ENCODE measurements at regions not wholly inside any gene's neighbourhood (a gene's known extent, or its start where the extent isn't known, plus 50 kb on each side); places are given as distances from the start of the nearest gene placed in this dataset.
A peak's percentile ranks its signal among the peaks of the same experiment; 100 is the strongest.
"Not testable (repeated sequence)": the region's sequence is repeated elsewhere in the genome, so short reads cannot be mapped to it uniquely, and the experiment has no call there.

DNA sequence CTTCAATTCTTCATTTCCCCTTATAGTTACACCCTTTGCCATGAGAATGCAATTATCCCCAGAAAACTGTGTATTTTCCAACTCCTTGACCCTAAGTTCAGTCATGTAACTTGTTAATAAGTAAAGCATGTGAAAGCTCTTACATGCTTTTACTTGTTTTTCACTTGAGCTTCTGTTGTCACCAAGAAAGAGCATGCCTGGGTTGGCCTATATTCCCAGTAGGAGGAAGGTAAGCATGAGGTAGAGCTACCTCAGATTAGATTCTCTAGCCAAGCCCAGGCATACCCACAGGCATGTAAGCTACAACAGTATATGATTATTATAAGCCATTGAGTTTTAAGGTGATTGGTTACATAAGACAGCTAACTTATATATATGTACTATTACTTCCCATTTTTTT, 101.7 kb upstream of the SMLR1 start:
- no peak for DNase-seq

- DNase-seq = not testable (repeated sequence)
Measured at GRCh38 chr6:130728064-130728463, 99.1 kb upstream of the SMLR1 start.

- no peak for DNase-seq
Measured at GRCh38 chr6:130730600-130730999, 96.6 kb upstream of the SMLR1 start.

GRCh38 chr6:130734161-130734560, 93.0 kb upstream of the SMLR1 start:
- DNase-seq = no peak

DNA sequence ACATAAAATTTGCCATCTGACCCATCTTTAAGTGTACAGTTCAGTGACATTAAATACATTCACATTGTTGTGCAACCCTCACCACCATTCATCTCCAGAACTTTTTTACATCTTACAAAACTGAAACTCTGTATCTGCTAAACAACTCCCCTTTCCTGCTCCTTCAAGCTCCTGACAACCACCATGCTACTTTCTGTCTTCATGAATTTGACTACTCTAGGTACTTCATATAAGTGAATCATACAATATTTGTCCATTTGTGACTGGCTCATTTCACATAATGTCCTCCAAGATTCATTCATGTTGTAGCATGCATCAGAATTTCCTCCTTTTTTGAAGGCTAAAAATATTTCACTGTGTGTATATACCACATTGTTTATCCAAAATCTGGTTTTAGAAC, 86.9 kb upstream of the SMLR1 start:
- DNase-seq = no peak

GRCh38 chr6:130742131-130742681, 85.0 kb upstream of the SMLR1 start:
- no peak for DNase-seq

GRCh38 chr6:130743175-130743574, 84.0 kb upstream of the SMLR1 start:
- DNase-seq = no peak

DNA sequence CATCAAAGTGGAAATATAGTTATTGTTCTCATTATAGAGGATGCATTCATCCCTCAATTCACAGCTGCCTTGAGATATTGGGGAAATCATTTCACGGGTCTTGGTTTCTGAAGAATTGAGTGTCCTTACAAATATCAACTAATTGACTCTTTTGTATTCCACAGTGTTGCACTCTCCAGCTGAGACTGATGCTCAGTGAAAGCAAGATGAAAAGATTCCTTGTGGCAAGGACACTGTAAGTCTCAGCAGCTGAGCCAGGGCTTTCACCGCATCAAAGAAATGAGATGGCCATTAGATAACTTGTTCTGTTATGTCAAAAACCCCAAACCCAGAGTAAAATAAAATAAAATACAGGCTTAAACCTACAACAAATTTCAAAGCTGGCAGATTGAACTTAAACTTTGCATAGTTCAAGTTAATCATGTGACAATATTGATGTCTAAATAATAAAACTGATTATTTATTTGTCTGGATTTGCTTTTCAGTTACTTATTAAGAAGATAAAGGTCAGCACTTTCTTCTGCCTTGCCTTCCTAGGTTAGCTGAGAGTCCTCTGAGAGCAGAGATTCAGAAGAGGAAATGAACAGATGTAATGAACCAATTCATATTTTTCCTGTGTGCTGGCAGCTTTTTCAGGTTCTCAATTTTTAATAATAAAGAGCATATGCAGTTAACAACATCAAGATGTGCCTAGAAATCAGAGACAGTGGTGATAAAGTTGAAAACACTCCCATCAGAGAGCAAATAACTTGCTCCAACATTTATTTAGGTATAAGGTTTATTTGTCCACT, 82.4 kb upstream of the SMLR1 start:
- no peak for DNase-seq

GRCh38 chr6:130748041-130748440, 79.2 kb upstream of the SMLR1 start:
- DNase-seq = no peak

DNA sequence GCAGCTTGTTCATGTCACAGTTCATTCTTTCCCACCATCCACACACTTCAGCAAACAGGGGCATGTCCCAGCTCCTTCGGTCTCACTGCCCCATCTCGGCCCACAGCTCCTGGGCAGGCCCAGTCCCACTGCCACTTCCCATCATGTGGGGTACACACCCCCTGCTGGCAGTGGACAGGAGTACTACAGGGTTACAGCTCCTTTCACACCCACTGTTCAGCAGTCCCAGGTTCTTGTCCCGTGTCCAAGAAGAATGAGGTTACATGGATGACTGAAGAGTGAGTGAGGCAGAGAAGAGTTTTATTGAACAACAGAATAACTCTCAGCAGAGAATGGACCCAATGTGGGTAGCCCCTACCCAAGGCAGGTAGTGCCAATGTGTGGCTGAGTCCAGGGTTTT, 77.8 kb upstream of the SMLR1 start:
- DNase-seq = no peak

GRCh38 chr6:130752267-130752666, 74.9 kb upstream of the SMLR1 start:
- no peak for DNase-seq

- DNase-seq = no peak
Measured at GRCh38 chr6:130754786-130755367, 72.3 kb upstream of the SMLR1 start.

DNA sequence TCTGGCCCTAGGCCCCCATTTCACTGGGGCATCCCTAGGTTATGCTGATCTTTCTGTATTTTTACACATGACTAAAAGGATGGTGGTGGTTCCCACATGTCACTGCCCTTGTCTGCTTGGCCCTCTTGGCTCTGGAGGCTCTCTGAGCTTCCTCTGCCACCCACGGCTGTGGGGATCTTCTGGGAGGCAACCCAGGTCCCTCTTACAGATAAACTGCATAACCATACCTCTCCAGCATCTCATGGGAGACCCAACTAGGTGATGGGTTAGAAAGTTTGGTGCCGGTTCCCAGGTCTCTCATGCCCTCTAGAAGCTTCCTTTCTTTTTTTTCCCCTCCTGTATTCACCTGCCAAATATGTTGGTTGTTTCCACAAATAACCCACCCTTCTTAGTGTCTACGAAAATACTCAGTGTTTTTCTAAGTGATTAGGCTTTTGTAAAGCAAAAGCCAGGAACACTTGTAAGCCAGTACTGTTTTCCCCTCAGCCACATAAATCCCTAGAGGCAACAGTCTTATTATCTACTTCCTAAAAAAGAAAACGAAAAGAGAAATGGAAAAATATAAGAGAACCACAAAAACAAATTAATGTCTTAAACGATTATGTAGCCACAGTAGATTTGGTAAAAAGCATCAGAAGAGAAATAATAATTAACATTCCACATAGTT, 71.7 kb upstream of the SMLR1 start:
- no peak for DNase-seq

DNA sequence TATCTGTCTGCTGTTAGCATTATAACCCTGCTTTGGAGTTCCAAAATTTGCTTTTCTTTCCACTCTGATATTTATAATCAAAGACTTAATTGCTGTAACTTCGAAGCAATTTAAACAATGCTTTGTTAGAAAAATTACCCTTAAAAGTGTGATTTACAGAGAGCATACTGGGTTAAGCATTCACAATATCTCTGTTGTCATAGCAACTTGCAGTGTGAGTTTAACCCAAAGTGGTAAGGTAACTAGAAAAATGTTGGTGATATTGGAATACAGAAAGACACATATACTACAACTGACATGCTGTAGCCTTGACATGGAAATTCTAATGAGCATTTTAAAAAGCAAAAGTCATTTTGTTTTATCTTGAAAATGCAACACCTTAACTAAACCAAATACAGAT, 70.4 kb upstream of the SMLR1 start:
- DNase-seq = no peak

DNA sequence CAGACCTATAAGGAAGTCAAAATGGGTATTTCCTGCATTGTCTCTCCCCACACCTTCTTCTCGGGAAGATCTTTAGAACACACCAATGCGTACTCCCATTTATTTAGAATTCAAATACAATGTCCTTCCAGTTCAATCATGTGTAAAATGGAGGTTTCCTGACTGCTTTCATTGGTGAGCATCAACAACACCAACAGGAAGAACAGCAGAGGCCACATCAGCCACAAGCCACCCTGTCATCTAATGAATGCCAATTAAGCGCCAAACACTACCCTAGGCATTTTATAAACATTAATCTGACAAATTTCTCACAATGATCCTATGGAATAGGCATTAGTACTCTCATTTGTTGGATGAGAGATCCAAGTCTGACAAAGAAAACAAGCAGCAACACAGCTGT, 68.4 kb upstream of the SMLR1 start:
- DNase-seq = no peak

DNA sequence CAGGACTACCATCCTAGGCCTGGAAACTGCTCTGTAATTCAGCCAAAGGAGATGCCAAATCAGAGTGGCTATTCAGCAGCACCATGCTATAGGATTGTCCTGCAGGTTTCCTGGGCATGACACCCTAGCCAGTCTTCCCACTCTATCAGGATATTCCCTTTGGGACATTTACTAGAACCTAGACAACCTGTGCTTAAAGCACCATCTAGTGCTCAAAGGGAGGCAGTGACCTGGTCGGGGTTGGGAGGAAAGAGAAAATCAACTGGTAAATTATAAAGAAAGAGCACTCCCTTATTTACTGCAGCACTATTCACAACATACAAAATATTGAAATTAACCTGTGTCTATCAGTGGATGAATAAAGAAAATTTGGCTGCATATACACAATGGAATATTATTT, 67.2 kb upstream of the SMLR1 start:
- peak in 1 of 3 donors; percentile 6 for DNase-seq

DNA sequence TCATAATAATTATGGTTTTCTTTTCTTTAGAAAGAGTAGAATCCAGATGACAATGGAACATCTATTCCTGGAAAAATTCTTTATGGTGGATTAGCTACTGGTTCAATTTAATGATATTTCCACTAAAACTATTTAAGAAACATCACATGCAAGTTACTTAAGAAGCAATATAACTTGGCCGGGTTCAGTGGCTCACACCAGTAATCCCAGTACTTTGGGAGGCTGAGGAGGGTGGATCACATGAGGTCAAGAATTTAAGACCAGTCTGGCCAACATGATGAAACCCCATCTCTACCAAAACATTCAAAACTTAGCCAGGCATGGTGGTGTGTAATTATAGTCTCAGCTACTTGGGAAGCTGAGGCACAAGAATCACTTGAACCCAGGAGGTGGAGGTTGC, 65.9 kb upstream of the SMLR1 start:
- no peak for DNase-seq

- no peak for DNase-seq
Measured at GRCh38 chr6:130765181-130765727, 62.0 kb upstream of the SMLR1 start.

DNA sequence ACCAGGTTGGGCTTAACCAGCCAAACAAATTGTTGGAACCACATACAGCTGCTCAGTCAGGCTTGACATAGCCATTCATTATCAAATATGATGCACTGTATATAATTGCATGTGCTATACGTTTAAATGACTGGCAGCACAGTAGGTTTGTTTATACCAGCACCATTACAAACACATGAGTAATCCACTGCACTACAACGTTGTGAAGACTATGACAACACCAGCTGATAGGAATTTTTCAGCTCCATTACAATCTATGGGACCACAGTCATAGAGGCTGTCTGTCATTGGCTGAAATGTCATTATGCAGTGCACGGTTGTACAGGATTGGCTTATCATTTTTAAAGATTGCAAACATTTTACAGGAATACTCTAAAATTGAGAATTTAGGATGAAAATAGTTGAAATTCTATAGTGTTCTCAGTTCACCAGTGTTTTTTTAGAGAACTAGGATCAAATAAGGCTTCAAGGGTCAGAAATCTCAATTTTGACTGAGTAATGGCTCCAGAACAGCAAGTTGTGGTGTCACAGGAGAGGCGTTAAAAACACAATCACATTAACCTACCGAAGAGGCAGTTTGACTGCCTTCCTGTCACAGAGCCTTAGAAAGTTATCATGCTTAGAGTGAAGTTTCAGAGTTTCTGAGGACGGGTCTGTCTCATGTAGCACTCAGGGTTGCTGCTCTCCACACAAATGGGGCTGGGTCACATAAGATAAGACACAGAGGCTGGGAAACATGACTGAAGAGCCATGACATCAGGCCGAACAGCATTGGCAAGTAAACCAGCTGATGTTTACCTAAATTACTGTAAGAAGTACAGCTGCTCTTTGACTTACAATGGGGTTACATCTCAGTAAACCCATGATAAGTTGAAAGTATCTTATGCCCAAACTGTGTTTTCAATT, 60.7 kb upstream of the SMLR1 start:
- DNase-seq = no peak

- DNase-seq = no peak
Measured at GRCh38 chr6:130769861-130770260, 57.3 kb upstream of the SMLR1 start.

DNA sequence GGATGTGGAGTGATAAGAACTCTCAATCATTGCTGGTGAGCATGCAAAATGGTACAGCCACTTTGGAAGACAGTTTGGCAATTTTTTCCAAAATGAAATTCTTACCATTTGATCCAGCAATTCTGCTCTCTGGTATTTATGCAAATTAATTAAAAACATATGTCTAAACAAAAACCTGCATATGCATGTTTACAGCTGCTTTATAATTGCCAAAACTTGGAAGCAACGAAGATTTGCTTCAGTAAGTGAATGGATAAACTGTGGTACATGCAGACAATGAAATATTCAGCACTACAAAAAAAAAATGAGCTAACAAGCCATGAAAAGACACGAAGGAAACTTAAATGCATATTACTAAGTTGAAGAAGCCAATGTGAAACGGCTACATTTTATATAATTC, 55.5 kb upstream of the SMLR1 start:
- DNase-seq = no peak

DNA sequence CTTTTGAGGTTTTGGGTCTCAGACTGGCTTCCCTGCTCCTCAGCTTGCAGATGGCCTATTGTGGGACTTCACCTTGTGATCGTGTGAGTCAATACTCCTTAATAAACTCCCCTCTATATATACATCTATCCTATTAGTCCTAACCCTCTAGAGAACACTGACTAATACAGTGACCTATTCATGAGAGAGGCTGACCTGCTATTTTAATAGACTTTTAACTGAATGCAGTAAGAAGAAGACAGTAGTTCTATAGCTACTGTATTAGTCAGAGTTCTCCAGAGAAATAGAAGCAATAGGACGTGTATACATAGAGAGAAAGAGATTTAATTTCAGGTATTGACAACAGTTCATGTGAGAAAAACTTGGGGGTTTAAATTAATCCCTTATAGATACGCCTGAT, 53.3 kb upstream of the SMLR1 start:
- DNase-seq = no peak
